Posterior cingulate gyrus (tissue), 11 donors: ENCODE measurements at regions not wholly inside any gene's neighbourhood (a gene's known extent, or its start where the extent isn't known, plus 50 kb on each side); places are given as distances from the start of the nearest gene placed in this dataset.

Experiments
- DNase-seq, 10 donors: peaks; one replicate each; pipeline versions ENCODE4 v3.0.0 to v3.0.0-alpha.2; 2020 to 2021; ENCODE audit warnings: mixed read lengths in 3 of 10
- intact Hi-C: fragments of 100-400 bp; cut with DNase I; formaldehyde crosslinking; loops from one replicate; pipeline ENCODE4 v1.15.1; 2023

- intact Hi-C loops: no loop called here
- DNase-seq: no peak
Measured at GRCh38 chr11:26131406-26131805, 200.5 kb upstream of the ANO3 start.

GRCh38 chr11:26134053-26134452 is 197.9 kb upstream of the ANO3 start:
- DNase-seq: no peak
- intact Hi-C loops: no loop called here

- peak in 1 of 10 donors; percentile 49 for DNase-seq
- intact Hi-C loops: loop anchor here (1.0 kb wide), 1 partner anchor 152 kb away; no protein-coding TSS in a partner anchor
Measured at GRCh38 chr11:26134481-26135355, 197.2 kb upstream of the ANO3 start.

GRCh38 chr11:26137651-26138050 is 194.3 kb upstream of the ANO3 start:
- DNase-seq: no peak
- intact Hi-C loops: no loop called here

GRCh38 chr11:26142891-26143290 is 189.0 kb upstream of the ANO3 start:
- no peak for DNase-seq
- intact Hi-C loops: no loop called here

- no peak for DNase-seq
- intact Hi-C loops: no loop called here
Measured at GRCh38 chr11:26143566-26144290, 188.2 kb upstream of the ANO3 start.

- no peak for DNase-seq
- intact Hi-C loops: no loop called here
Measured at GRCh38 chr11:26144291-26144690, 187.6 kb upstream of the ANO3 start.

GRCh38 chr11:26144911-26145310 is 187.0 kb upstream of the ANO3 start:
- intact Hi-C loops: no loop called here
- DNase-seq: no peak

- peak in 3 of 10 donors; percentile 53 to 77 (median 56) for DNase-seq
- intact Hi-C loops: no loop called here
Measured at GRCh38 chr11:26149585-26149984, 182.3 kb upstream of the ANO3 start.

- DNase-seq: peak in 1 of 10 donors; percentile 46
- intact Hi-C loops: no loop called here
Measured at GRCh38 chr11:26150031-26150430, 181.9 kb upstream of the ANO3 start.

GRCh38 chr11:26158251-26158650 is 173.7 kb upstream of the ANO3 start:
- intact Hi-C loops: no loop called here
- DNase-seq: no peak

- intact Hi-C loops: no loop called here
- DNase-seq: no peak
Measured at GRCh38 chr11:26162291-26162690, 169.6 kb upstream of the ANO3 start.

GRCh38 chr11:26186389-26186788 is 145.5 kb upstream of the ANO3 start:
- intact Hi-C loops: no loop called here
- no peak for DNase-seq

- DNase-seq: no peak
- intact Hi-C loops: no loop called here
Measured at GRCh38 chr11:26187639-26188038, 144.3 kb upstream of the ANO3 start.

- no peak for DNase-seq
- intact Hi-C loops: no loop called here
Measured at GRCh38 chr11:26188554-26188953, 143.4 kb upstream of the ANO3 start.

GRCh38 chr11:26191193-26191592 is 140.7 kb upstream of the ANO3 start:
- intact Hi-C loops: no loop called here

GRCh38 chr11:26193694-26194365 is 138.1 kb upstream of the ANO3 start:
- intact Hi-C loops: no loop called here
- DNase-seq: no peak

More at GRCh38 chr11:26191193-26191592, 140.7 kb upstream of the ANO3 start:
- no peak for DNase-seq

GRCh38 chr11:26194881-26195280 is 137.0 kb upstream of the ANO3 start:
- DNase-seq: no peak
- intact Hi-C loops: no loop called here

- intact Hi-C loops: no loop called here
- DNase-seq: no peak
Measured at GRCh38 chr11:26198532-26199096, 133.3 kb upstream of the ANO3 start.

- no peak for DNase-seq
- intact Hi-C loops: no loop called here
Measured at GRCh38 chr11:26199331-26200095, 132.4 kb upstream of the ANO3 start.
